Head of caudate nucleus (tissue), 42 donors: ENCODE measurements at regions not wholly inside any gene's neighbourhood (a gene's known extent, or its start where the extent isn't known, plus 50 kb on each side); places are given as distances from the start of the nearest gene placed in this dataset.
"Not testable (repeated sequence)": the region's sequence is repeated elsewhere in the genome, so short reads cannot be mapped to it uniquely, and the experiment has no call there.

ENCODE experiments used
- DNase-seq, 42 donors: peaks; one replicate each; pipeline versions ENCODE4 v3.0.0 to v3.0.0-alpha.2; 2020 to 2021; ENCODE audit warnings: mixed read lengths in 7 of 42
- intact Hi-C: fragments of 100-400 bp; cut with DNase I; formaldehyde crosslinking; loops from one replicate; pipeline ENCODE4 v1.15.0; 2022

- DNase-seq, intact Hi-C loops: not testable (repeated sequence)
These were observed 3941.6 kb upstream of the TPTE start for GRCh38 chr21:6579801-6580200.
